Neuronal stem cell (in vitro differentiated cells): ENCODE measurements at regions not wholly inside any gene's neighbourhood (a gene's known extent, or its start where the extent isn't known, plus 50 kb on each side); places are given as distances from the start of the nearest gene placed in this dataset.

Experiments used
- DNase-seq: peaks from one replicate; pipeline ENCODE4 v3.0.0-alpha.2; 2013; ENCODE audit warnings: low spot score
- H2AFZ ChIP-seq: one replicate; pipeline ENCODE4 v1.6.1; 2013; ENCODE audit warnings: mild to moderate bottlenecking, low read length, inconsistent platforms
- H2AK5ac ChIP-seq: 2 replicates; pipeline ENCODE4 v1.6.1; 2013; ENCODE audit warnings: low read depth, mild to moderate bottlenecking, inconsistent platforms, low read length, moderate library complexity, mixed read lengths
- H2BK120ac ChIP-seq: 2 replicates; pipeline ENCODE4 v1.6.1; 2013; ENCODE audit warnings: low read depth, mild to moderate bottlenecking, inconsistent platforms, low read length, moderate library complexity, mixed read lengths
- H2BK12ac ChIP-seq: one replicate; pipeline ENCODE4 v1.6.1; 2013; ENCODE audit warnings: low read length, inconsistent platforms
- H2BK15ac ChIP-seq: 2 replicates; pipeline ENCODE4 v1.6.1; 2013; ENCODE audit warnings: mild to moderate bottlenecking, low read length, inconsistent platforms, mixed read lengths
- H2BK5ac ChIP-seq: one replicate; pipeline ENCODE4 v1.6.1; 2013; ENCODE audit warnings: inconsistent platforms, mild to moderate bottlenecking, low read length, moderate library complexity
- H3K14ac ChIP-seq: one replicate; pipeline ENCODE4 v1.6.1; 2013; ENCODE audit warnings: low read length, inconsistent platforms
- H3K18ac ChIP-seq: 2 replicates; pipeline ENCODE4 v1.6.1; 2013; ENCODE audit warnings: low read length, inconsistent platforms
- H3K23ac ChIP-seq: 2 replicates; pipeline ENCODE4 v1.6.1; 2013; ENCODE audit warnings: low read depth, mild to moderate bottlenecking, mixed read lengths, low read length, inconsistent platforms; ENCODE audit not compliant: poor library complexity
- H3K27ac ChIP-seq: replicated peaks from 3 replicates; pipeline ENCODE4 v1.5.1; 2013; ENCODE audit warnings: low read length, inconsistent platforms
- H3K27me3 ChIP-seq, 3 experiments: 2 replicates each; pipeline ENCODE4 v1.6.1; 2013; ENCODE audit warnings: low read length in 3 of 3, mild to moderate bottlenecking in 2 of 3, inconsistent platforms in 1 of 3, low read depth in 1 of 3, mixed read lengths in 1 of 3, moderate library complexity in 1 of 3; ENCODE audit not compliant: control insufficient read depth in 3 of 3, insufficient read depth in 3 of 3
- H3K36me3 ChIP-seq, 2 donors: replicated peaks in 1 of 2; 2 replicates each; pipeline ENCODE4 v1.6.1; 2013; ENCODE audit warnings: low read length in 2 of 2; ENCODE audit not compliant: control insufficient read depth in 2 of 2, insufficient read depth in 2 of 2
- H3K4ac ChIP-seq: 2 replicates; pipeline ENCODE4 v1.6.1; 2013; ENCODE audit warnings: inconsistent platforms, mild to moderate bottlenecking, low read length, moderate library complexity
- H3K4me1 ChIP-seq, 2 donors: 1 replicate in 1 of 2; 2 replicates in 1 of 2; pipeline ENCODE4 v1.6.1; 2013; ENCODE audit warnings: low read length in 2 of 2, low read depth in 1 of 2; ENCODE audit not compliant: control insufficient read depth in 2 of 2, insufficient read depth in 1 of 2
- H3K4me2 ChIP-seq: one replicate; pipeline ENCODE4 v1.6.1; 2013; ENCODE audit warnings: mild to moderate bottlenecking, low read length, inconsistent platforms; ENCODE audit not compliant: insufficient read depth, poor library complexity, severe bottlenecking
- H3K4me3 ChIP-seq, 2 donors: 2 replicates each; pipeline ENCODE4 v1.5.1; 2013; ENCODE audit warnings: low read length in 2 of 2, mild to moderate bottlenecking in 2 of 2, inconsistent platforms in 1 of 2, moderate library complexity in 1 of 2
- H3K79me1 ChIP-seq: one replicate; pipeline ENCODE4 v1.6.1; 2013; ENCODE audit warnings: low read depth, mild to moderate bottlenecking, inconsistent platforms, low read length, moderate library complexity
- H3K9ac ChIP-seq: one replicate; pipeline ENCODE4 v1.6.1; 2013; ENCODE audit warnings: mild to moderate bottlenecking, low read depth, low read length, inconsistent platforms; ENCODE audit not compliant: poor library complexity
- H3K9me3 ChIP-seq, 2 donors: replicated peaks in 1 of 2; 2 replicates each; pipeline versions ENCODE3 to v1.6.1; 2013; ENCODE audit warnings: low read length in 2 of 2, mild to moderate bottlenecking in 2 of 2, inconsistent platforms in 1 of 2, low read depth in 1 of 2, mixed read lengths in 1 of 2, moderate library complexity in 1 of 2; ENCODE audit not compliant: control insufficient read depth in 2 of 2, insufficient read depth in 1 of 2
- H4K8ac ChIP-seq: one replicate; pipeline ENCODE4 v1.6.1; 2013; ENCODE audit warnings: low read depth, mild to moderate bottlenecking, inconsistent platforms, low read length, moderate library complexity
- H4K91ac ChIP-seq: one replicate; pipeline ENCODE4 v1.6.1; 2013; ENCODE audit warnings: low read length, low read depth, mild to moderate bottlenecking, inconsistent platforms; ENCODE audit not compliant: poor library complexity
- WGBS, 2 donors: extraction: QIAGEN DNeasy Blood & Tissue Kit; methylation state at CpG; one replicate each; pipeline ENCODE4 v1.1.7; 2013; ENCODE audit warnings: missing lambda C conversion rate in 2 of 2, mixed read lengths in 1 of 2; ENCODE audit not compliant: insufficient read length in 2 of 2, insufficient replicate concordance in 1 of 2; ENCODE audit errors: extremely low coverage in 2 of 2; 5-methylcytosine and 5-hydroxymethylcytosine counted together

DNA sequence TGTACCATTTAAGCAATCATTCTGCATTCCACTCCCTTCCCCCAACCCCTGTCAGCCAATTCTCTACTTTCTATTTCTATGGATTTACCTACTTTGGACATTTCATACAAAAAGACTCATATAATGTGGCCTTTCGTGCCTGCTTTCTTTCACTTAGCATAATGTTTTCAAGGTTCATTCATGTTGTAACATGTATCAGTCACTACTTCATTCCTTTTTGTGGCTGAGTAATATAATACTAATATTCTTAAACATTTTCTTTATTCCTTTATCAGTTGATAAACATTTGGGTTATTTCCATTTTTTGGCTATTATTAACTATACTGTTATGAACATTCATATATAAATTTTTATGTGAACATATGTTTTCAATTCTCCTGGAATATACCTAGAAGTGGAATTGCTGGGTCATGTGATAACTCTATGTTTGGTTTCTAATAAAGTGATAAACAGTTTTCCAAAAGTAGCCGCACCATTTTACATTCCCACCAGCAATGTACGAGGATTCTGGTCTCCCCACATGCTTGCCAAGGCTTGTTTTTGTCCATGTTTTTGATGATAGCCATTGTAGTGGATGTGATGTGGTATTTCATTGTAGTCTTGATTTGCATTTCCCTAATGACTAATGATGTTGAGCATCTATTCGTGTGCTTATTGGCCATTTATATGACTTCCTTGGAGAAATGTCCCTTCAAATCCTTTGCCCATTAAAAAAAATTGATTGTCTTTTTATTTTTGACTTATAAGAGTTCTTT lies 61.9 kb upstream of the GNG12 start:
- Histone ChIP-seq H3K18ac (no peak overlapping the region), H3K4me1 (peaks cover 0 to 15% of the 10 kb centered on the region in 2 donors), H3K27ac (no peak overlapping the region), H3K4me3 (no peak overlapping the region), H3K14ac (no peak overlapping the region), H2BK15ac (no peak overlapping the region), H2AK5ac (no peak overlapping the region), H3K9me3 (no peaks in the 10 kb centered on the region), H3K27me3 (no peaks in the 10 kb centered on the region), H4K8ac (no peak overlapping the region), H2BK120ac (no peak overlapping the region), H2AFZ (no peak overlapping the region), H2BK12ac (no peak overlapping the region), H3K4ac (no peak overlapping the region), H2BK5ac (no peak overlapping the region), H3K9ac (no peak overlapping the region), H3K23ac (no peak overlapping the region), H4K91ac (no peak overlapping the region), H3K79me1 (no peaks in the 10 kb centered on the region), H3K36me3 (no peaks in the 10 kb centered on the region), H3K4me2 (no peak overlapping the region)
- no peak for DNase-seq
- no CpG with 5 or more reads among the region's 4 CpGs for WGBS, 2 donors

DNA sequence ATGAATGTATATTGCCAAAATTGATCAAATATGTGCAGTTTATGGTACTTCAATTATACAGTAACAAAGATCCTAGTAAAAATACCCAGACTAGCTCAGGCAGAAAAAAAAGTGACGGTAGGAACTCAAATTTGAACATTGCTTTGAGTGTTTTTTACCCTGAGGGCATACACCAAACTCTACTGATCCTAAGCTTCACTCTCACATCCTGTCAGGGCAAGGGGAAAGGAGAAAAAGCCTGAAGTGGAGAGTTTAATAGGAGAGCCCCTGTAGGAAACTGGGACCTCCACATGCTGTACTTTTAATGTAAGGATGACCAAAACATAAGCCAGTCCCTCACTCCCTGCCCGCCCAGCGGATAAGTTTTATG lies 59.8 kb upstream of the GNG12 start:
- Histone ChIP-seq H4K91ac (no peak overlapping the region), H2AFZ (peak overlapping the region; percentile 42), H3K36me3 (no peaks in the 10 kb centered on the region), H3K27ac (no peak overlapping the region), H2BK15ac (no peak overlapping the region), H3K23ac (no peak overlapping the region), H2BK12ac (no peak overlapping the region), H2AK5ac (no peak overlapping the region), H3K79me1 (no peaks in the 10 kb centered on the region), H3K4me2 (no peak overlapping the region), H3K14ac (no peak overlapping the region), H3K4ac (no peak overlapping the region), H3K4me3 (no peak overlapping the region), H3K9ac (no peak overlapping the region), H2BK5ac (no peak overlapping the region), H3K9me3 (no peaks in the 10 kb centered on the region), H4K8ac (no peak overlapping the region), H3K4me1 (peaks cover 6 to 26% of the 10 kb centered on the region in 2 donors), H3K27me3 (no peaks in the 10 kb centered on the region), H3K18ac (no peak overlapping the region), H2BK120ac (no peak overlapping the region)
- WGBS, 2 donors = no CpG with 5 or more reads among the region's 3 CpGs
- DNase-seq = no peak

DNA sequence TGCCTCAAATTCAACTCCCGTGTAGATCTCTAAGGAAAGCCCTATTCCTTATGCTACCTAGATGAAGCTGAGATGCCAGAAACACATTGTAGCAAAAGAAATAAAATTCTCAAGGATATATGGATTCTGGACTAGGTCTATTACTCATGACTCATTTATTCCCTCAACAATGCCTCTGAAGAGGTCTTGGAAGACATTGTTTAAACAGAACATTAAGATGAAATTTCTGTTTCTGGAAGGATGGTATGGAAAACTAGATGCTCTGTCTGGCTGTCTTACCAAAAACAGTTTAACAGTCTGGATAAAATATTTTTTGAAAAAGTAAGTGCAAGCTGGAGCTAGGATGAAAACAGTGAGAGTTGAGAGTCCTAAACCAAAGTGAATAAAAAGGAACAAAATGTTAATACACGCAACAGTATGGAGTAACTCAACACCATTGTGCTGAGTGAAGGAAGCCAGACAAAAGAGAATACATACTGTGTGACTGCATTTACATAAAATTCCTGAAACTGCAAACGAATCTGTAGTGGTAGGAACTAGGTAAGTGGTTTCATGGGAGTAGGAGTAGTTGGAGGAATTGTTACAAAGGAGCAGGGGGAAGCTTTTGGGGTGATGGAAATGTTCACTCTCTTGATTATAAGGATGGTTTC lies 59.3 kb upstream of the GNG12 start:
- H3K79me1 ChIP-seq = no peaks in the 10 kb centered on the region
- H3K27ac ChIP-seq = no peak overlapping the region
- H2BK120ac ChIP-seq = no peak overlapping the region
- H3K14ac ChIP-seq = no peak overlapping the region
- H4K8ac ChIP-seq = no peak overlapping the region
- no peak overlapping the region for H3K4me3 ChIP-seq
- no peaks in the 10 kb centered on the region for H3K27me3 ChIP-seq
- no peaks in the 10 kb centered on the region for H3K36me3 ChIP-seq
- no peak overlapping the region for H2BK5ac ChIP-seq
- no peak overlapping the region for H3K23ac ChIP-seq
- no peak overlapping the region for H4K91ac ChIP-seq
- H3K9me3 ChIP-seq = no peaks in the 10 kb centered on the region
- H3K4me1 ChIP-seq = peaks cover 6 to 26% of the 10 kb centered on the region in 2 donors
- no CpG with 5 or more reads among the region's 3 CpGs for WGBS, 2 donors
- no peak overlapping the region for H3K4ac ChIP-seq
- no peak overlapping the region for H3K18ac ChIP-seq
- peak overlapping the region; percentile 42 for H2AFZ ChIP-seq
- H2BK12ac ChIP-seq = no peak overlapping the region
- H2BK15ac ChIP-seq = no peak overlapping the region
- H2AK5ac ChIP-seq = no peak overlapping the region
- DNase-seq = no peak
- no peak overlapping the region for H3K4me2 ChIP-seq
- H3K9ac ChIP-seq = no peak overlapping the region

- Histone ChIP-seq H3K9me3 (no peaks in the 10 kb centered on the region), H2AK5ac (no peak overlapping the region), H3K79me1 (no peaks in the 10 kb centered on the region), H2BK120ac (no peak overlapping the region), H4K91ac (no peak overlapping the region), H3K23ac (no peak overlapping the region), H3K18ac (no peak overlapping the region), H3K14ac (no peak overlapping the region), H3K27me3 (no peaks in the 10 kb centered on the region), H3K36me3 (no peaks in the 10 kb centered on the region), H4K8ac (no peak overlapping the region), H2BK15ac (no peak overlapping the region), H3K4me3 (no peak overlapping the region), H3K4ac (no peak overlapping the region), H2BK5ac (no peak overlapping the region), H3K9ac (no peak overlapping the region), H2BK12ac (no peak overlapping the region), H3K27ac (no peak overlapping the region), H3K4me2 (no peak overlapping the region), H3K4me1 (peaks cover 6 to 23% of the 10 kb centered on the region in 2 donors), H2AFZ (peak overlapping the region; percentile 15)
- no peak for DNase-seq
- WGBS, 2 donors = no CpG with 5 or more reads among the region's 1 CpG
Observed at GRCh38 chr1:67890857-67891256, 57.6 kb upstream of the GNG12 start.
